GM23248 (cell line): ENCODE measurements at regions not wholly inside any gene's neighbourhood (a gene's known extent, or its start where the extent isn't known, plus 50 kb on each side); places are given as distances from the start of the nearest gene placed in this dataset.

Experiments
- EZH2 ChIP-seq: fragments of 200-600 bp; sonication (generic); IDR thresholded peaks from 2 replicates; pipeline ENCODE4 v1.6.1; 2018; ENCODE audit warnings: antibody characterized with exemption, mild to moderate bottlenecking; ENCODE audit not compliant: insufficient read depth, poor library complexity, severe bottlenecking
- EZH2phosphoT487 ChIP-seq: fragments of 200-600 bp; sonication (generic); IDR thresholded peaks from 2 replicates; pipeline ENCODE4 v1.6.1; 2018; ENCODE audit warnings: antibody characterized with exemption, moderate library complexity, mild to moderate bottlenecking, low read depth; ENCODE audit not compliant: insufficient read depth

DNA sequence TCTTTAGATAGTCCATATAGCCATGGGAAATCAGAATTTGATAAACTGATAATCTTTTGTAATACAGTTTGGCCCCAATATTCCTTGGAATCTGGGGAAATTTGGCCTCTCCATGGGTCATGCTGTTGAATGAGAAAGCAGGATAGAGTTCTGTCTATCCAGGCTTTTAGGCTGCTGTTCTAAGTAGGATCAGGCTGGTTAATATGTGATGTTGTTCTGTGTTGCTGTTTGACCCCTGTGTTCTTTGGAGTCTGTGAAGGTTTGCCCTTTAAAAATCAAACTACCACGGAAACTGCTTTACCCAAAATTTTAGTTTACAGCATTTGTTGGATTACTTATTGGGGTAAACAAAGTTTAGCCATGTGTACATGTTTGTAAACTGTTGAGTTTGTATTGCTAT, 114.5 kb downstream of the ZNF330 start:
- TF ChIP-seq EZH2 = no peak
- no peak for TF ChIP-seq EZH2phosphoT487
